Ectodermal cell (in vitro differentiated cells): ENCODE measurements at regions not wholly inside any gene's neighbourhood (a gene's known extent, or its start where the extent isn't known, plus 50 kb on each side); places are given as distances from the start of the nearest gene placed in this dataset.

ENCODE experiments used
- H3K27ac ChIP-seq: 2 replicates; pipeline ENCODE4 v1.7.0; 2013; ENCODE audit warnings: mild to moderate bottlenecking, low read depth, low read length; ENCODE audit not compliant: insufficient read depth, poor library complexity, severe bottlenecking
- H3K27me3 ChIP-seq: 2 replicates; pipeline ENCODE4 v1.7.0; 2013; ENCODE audit warnings: mild to moderate bottlenecking, low read length; ENCODE audit not compliant: insufficient read depth, control insufficient read depth, poor library complexity, severe bottlenecking
- H3K36me3 ChIP-seq: one replicate; pipeline ENCODE4 v1.7.0; 2013; ENCODE audit warnings: low read length; ENCODE audit not compliant: control insufficient read depth, insufficient read depth
- H3K4me1 ChIP-seq: one replicate; pipeline ENCODE4 v1.7.0; 2013; ENCODE audit warnings: low read length; ENCODE audit not compliant: control insufficient read depth, insufficient read depth
- H3K4me3 ChIP-seq: 2 replicates; pipeline ENCODE4 v1.7.0; 2013; ENCODE audit warnings: low read depth, low read length, control low read depth; ENCODE audit not compliant: insufficient read depth
- H3K9me3 ChIP-seq: 2 replicates; pipeline ENCODE4 v1.7.0; 2013; ENCODE audit warnings: mild to moderate bottlenecking, low read length, moderate library complexity; ENCODE audit not compliant: control insufficient read depth
- WGBS, 2 experiments: methylation state at CpG; one replicate each; pipeline ENCODE4 v1.1.7; 2013; ENCODE audit warnings: missing lambda C conversion rate in 2 of 2; 5-methylcytosine and 5-hydroxymethylcytosine counted together

DNA sequence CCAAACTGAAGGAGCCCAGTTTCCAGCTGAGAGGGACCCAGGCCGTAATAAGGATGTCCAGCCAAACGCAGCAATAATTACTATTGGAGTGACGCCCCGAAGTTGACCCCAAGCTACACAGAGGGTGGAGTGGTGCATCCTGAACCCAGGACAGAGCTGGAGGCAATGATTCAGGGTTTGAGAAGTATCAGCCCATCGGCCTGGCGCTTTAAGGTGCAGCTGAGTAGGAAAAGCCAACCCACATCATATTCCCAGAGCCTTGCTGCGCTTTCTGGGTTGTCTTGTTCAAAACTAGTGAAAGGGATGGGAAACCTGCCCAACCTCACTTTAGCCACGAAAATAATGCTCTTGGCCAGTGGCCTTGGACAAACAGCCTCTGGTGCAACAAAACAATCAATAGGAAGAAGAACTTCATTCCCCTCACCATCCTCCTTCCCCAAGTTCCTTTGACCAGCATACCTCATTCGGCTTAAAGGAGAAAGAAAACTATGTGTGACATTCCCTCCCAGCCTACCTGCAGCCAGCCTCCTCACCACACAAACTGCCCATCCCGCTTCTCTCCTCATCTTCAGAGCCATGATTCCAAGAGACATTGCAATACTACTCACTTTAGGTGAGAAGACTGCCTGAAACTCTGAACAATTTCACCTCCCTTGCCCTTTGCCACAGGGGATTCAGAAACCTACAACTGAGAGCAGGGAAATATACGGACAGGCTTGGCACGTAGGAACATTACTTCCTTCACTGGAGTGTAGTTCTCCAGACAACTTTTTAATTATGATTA lies 217.2 kb upstream of the MKLN1 start:
- WGBS, 2 experiments = 14 to 19% methylated on average over 12 of the region's 12 CpGs
- peaks cover 23% of the 10 kb centered on the region for H3K4me1 ChIP-seq
- no peaks in the 10 kb centered on the region for H3K9me3 ChIP-seq
- no peaks in the 10 kb centered on the region for H3K36me3 ChIP-seq
- H3K27me3 ChIP-seq = peaks cover 49% of the 10 kb centered on the region
- no peak overlapping the region for H3K27ac ChIP-seq
- H3K4me3 ChIP-seq = peak overlapping the region; percentile 40

DNA sequence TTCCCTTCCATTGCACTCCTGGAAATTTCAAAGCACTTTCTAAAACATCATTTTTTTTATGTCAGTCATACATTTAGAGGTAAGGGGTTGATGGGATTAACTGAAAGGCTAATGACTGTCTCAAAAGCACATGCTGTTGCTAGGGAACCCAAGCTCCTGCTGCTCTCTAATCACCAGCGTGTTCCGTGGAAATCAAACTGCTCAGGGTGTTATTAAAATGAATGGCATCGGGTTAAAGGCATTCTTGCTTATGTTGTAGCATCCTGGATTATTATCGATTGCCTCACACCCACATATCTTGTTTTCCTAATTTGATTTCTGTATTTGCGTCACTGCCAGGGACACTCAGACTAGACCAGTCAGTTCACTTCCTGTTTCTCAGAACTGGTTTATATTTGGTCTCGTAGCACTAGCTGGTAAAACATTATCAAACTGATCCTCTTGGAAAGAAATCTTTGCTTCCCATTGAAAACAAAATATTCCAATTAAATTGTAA lies 216.5 kb upstream of the MKLN1 start:
- Histone ChIP-seq H3K27ac (no peak overlapping the region), H3K4me3 (no peak overlapping the region)

DNA sequence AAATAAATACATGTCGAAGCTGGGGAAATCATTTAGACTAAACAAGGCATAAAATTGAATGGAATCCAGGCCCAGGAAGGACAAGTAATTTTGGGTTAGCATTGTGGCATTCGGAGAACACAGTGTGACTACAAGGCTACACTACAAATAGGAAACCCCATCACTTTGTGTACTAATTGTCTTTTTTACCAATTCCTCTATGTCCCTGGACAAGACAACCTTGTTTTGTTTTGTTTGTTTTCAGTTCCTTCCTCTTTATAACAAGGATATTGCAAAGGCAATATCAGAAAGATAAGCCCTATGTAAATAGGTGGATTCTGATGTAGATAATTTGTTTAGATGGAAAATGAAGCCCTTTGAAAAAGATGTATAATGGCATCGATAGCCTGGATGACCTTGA lies 215.9 kb upstream of the MKLN1 start:
- Histone ChIP-seq H3K4me1 (peaks cover 23% of the 10 kb centered on the region), H3K9me3 (no peaks in the 10 kb centered on the region), H3K27me3 (peaks cover 43% of the 10 kb centered on the region), H3K36me3 (no peaks in the 10 kb centered on the region), H3K27ac (no peak overlapping the region), H3K4me3 (no peak overlapping the region)
- 93 to 96% methylated on average over 3 of the region's 3 CpGs for WGBS, 2 experiments

More for the DNA sequence above, 216.5 kb upstream of the MKLN1 start:
- WGBS, 2 experiments = 54 to 55% methylated on average over 6 of the region's 6 CpGs
- Histone ChIP-seq H3K27me3 (peaks cover 49% of the 10 kb centered on the region), H3K4me1 (peaks cover 23% of the 10 kb centered on the region), H3K9me3 (no peaks in the 10 kb centered on the region), H3K36me3 (no peaks in the 10 kb centered on the region)

DNA sequence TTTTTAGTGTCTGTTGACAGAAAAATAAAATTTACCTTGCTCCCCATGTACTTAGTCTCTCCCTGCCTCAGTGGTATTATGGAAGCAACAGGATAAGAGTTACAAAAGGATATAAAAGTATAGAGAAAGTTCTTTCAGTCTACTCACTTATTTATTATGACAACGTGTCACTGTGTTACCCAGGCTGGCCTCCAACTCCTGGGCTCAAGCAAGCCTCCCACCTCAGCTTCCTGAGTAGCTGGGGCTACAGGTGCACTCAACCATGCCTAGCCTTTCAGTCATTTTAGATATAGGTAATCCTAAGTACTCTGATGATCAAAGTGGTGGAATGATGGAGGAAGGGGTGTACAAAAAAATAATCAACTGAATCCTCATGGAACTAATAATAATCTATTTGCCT lies 215.2 kb upstream of the MKLN1 start:
- WGBS, 2 experiments = 88 to 97% methylated on average over 1 of the region's 1 CpG

DNA sequence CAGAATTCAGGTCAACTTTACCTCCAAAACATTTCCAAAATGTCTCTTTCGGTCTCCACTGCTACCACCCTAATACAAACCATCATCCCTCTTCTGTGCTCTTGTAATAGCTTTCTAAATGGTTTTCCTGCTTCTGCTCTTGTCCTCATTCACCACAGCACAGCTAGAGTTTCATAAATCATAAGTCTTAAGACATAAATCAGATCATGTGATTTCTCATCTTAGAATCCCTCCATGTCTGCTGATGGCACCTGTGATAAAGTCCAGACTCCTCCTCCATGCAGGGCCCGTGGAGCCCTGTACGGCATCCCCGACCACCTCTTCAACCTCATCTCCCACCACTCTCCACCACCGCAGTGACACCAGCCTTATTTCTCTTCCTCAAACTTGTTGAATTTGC lies 212.3 kb upstream of the MKLN1 start:
- no peaks in the 10 kb centered on the region for H3K36me3 ChIP-seq
- 74 to 75% methylated on average over 5 of the region's 5 CpGs for WGBS, 2 experiments
- no peak overlapping the region for H3K27ac ChIP-seq
- H3K4me3 ChIP-seq = no peak overlapping the region
- no peaks in the 10 kb centered on the region for H3K9me3 ChIP-seq
- peaks cover 10% of the 10 kb centered on the region for H3K4me1 ChIP-seq
- peaks cover 11% of the 10 kb centered on the region for H3K27me3 ChIP-seq

More for the DNA sequence above, 215.2 kb upstream of the MKLN1 start:
- no peak overlapping the region for H3K4me3 ChIP-seq
- H3K4me1 ChIP-seq = peaks cover 23% of the 10 kb centered on the region
- H3K9me3 ChIP-seq = no peaks in the 10 kb centered on the region
- peaks cover 36% of the 10 kb centered on the region for H3K27me3 ChIP-seq
- no peaks in the 10 kb centered on the region for H3K36me3 ChIP-seq
- no peak overlapping the region for H3K27ac ChIP-seq

DNA sequence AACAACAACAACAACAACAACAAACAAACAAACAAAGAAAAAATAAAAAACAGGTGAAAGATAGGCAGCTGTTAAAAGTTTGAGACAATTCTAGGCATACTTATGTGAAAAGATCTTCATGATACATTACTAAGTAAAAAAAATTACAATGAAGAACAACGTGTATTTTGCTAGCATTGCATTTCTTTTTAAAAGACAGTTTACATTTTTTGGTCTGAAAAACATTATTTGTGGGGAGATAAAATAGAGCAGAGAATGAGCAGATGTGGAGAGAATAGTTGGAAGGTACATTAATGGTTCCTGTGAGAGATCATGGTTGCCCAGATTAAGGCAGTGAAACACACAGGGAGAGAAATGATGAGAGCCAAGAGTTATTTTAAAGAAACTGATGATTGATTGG lies 210.2 kb upstream of the MKLN1 start:
- Histone ChIP-seq H3K36me3 (no peaks in the 10 kb centered on the region), H3K27me3 (no peaks in the 10 kb centered on the region), H3K9me3 (no peaks in the 10 kb centered on the region), H3K4me3 (no peak overlapping the region), H3K4me1 (no peaks in the 10 kb centered on the region), H3K27ac (no peak overlapping the region)
- 89 to 100% methylated on average over 1 of the region's 1 CpG for WGBS, 2 experiments

DNA sequence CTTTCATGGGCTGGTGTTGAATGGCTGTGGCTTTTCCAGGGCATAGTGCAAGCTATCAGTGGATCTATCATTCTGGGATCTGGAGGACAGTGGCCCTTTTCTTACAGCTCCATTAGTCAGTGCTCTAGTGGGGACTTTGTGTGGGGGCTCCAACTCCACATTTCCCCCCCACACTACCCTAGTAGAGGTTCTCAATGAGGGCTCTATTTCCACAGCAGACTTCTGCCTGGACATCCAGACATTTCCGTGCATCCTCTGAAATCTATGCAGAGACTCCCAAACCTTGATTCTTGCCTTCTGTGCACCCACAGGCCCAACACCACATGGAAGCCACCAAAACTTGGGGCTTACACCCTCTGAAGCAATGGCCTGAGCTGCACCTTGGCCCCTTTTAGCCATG lies 208.3 kb upstream of the MKLN1 start:
- H3K4me1 ChIP-seq = no peaks in the 10 kb centered on the region
- no peaks in the 10 kb centered on the region for H3K27me3 ChIP-seq
- no peak overlapping the region for H3K27ac ChIP-seq
- no peak overlapping the region for H3K4me3 ChIP-seq
- H3K36me3 ChIP-seq = no peaks in the 10 kb centered on the region
- no peaks in the 10 kb centered on the region for H3K9me3 ChIP-seq
- WGBS, 2 experiments = 89 to 93% methylated on average over 1 of the region's 1 CpG

DNA sequence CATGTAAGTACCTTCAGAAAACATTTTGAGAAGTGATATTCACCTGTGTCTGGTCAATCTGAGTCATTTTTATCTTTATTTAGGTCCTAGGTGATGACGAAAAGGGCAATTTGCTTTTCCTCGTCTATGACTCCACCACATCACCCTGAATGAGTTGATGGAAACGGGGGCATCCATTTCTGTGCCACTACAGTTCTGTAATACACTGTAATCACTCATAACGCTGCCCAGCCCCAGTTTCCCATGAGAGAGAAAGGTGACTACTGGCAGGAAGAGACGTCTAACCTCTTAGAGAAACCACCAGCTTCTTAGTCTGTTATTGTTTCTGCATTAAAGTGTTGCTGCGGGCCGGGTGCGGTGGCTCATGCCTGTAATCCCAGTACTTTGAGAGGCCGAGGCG lies 205.3 kb upstream of the MKLN1 start:
- 91 to 96% methylated on average over 10 of the region's 10 CpGs for WGBS, 2 experiments
- H3K27me3 ChIP-seq = no peaks in the 10 kb centered on the region
- no peaks in the 10 kb centered on the region for H3K4me1 ChIP-seq
- H3K27ac ChIP-seq = no peak overlapping the region
- H3K9me3 ChIP-seq = no peaks in the 10 kb centered on the region
- H3K4me3 ChIP-seq = no peak overlapping the region
- H3K36me3 ChIP-seq = no peaks in the 10 kb centered on the region

DNA sequence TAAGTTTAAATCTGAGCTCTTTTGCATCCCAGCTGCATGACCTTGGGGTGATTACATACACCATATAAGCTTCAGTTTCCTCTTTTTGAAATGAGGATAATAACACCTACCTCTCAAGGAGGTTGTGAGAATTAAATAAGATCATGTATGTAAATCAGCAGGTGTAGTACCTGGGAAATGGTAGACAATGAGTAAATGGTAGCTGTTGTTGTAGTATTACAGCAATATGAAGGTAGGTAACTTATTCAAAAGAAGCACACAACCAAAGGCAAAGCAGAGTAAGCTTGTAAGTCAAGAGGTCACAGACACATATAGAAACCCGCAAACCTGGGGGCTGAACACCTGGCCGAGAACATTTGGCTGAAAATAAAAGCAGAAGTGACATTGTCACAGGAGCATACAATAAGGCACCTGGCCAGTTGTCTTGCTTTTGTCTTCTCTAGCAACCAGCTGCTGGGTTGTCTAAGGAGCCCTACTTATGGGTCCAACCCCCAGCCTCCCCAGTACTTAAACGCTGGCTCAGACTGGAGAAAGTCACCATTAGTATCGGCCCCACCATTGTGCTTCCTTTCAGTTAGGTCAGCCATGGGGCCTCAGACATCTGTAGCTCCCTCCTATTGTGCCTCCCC lies 203.6 kb upstream of the MKLN1 start:
- no peaks in the 10 kb centered on the region for H3K4me1 ChIP-seq
- no peaks in the 10 kb centered on the region for H3K9me3 ChIP-seq
- H3K27ac ChIP-seq = no peak overlapping the region
- no peak overlapping the region for H3K4me3 ChIP-seq
- H3K27me3 ChIP-seq = no peaks in the 10 kb centered on the region
- H3K36me3 ChIP-seq = no peaks in the 10 kb centered on the region
- WGBS, 2 experiments = 83% methylated on average over 4 of the region's 4 CpGs

DNA sequence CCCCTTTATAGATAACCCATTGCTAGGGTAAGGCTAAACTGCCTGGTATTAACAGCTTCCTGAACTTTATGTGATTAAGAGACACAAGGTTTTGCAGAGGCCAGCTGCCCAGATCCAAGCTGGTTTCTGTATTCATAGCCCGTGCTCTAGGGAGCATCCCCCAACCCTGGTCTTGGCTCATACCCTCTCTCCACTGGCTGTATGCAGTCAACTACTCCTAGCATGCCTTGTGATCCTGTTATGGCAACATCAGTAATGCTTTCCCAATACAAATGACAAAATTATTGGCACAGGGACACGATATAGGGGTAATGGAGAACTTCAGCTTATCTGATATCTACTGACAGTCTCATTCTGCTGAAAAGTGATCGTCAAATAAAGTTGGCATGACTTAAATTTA lies 202.8 kb upstream of the MKLN1 start:
- no peak overlapping the region for H3K4me3 ChIP-seq
- no peaks in the 10 kb centered on the region for H3K4me1 ChIP-seq
- H3K9me3 ChIP-seq = no peaks in the 10 kb centered on the region
- no peaks in the 10 kb centered on the region for H3K36me3 ChIP-seq
- H3K27me3 ChIP-seq = no peaks in the 10 kb centered on the region
- H3K27ac ChIP-seq = no peak overlapping the region
- WGBS, 2 experiments = 91 to 92% methylated on average over 3 of the region's 3 CpGs
